NCI-H748 (cell line): ENCODE measurements at regions not wholly inside any gene's neighbourhood (a gene's known extent, or its start where the extent isn't known, plus 50 kb on each side); places are given as distances from the start of the nearest gene placed in this dataset.

Experiments used
- DNase-seq: peaks from one replicate; lab custom pipeline; 2025; ENCODE audit not compliant: unreplicated experiment; lab: John Stamatoyannopoulos, UW

GRCh38 chr9:81394881-81395675 is 294.3 kb downstream of the TLE1 start:
- DNase-seq = no peak

GRCh38 chr9:81393985-81394811 is 295.1 kb downstream of the TLE1 start:
- no peak for DNase-seq

GRCh38 chr9:81391457-81391825 is 297.9 kb downstream of the TLE1 start:
- no peak for DNase-seq

- no peak for DNase-seq
These were observed 298.4 kb downstream of the TLE1 start for GRCh38 chr9:81390792-81391456.

- DNase-seq = no peak
These were observed 299.8 kb downstream of the TLE1 start for GRCh38 chr9:81389569-81389993.

GRCh38 chr9:81388831-81389230 is 300.5 kb downstream of the TLE1 start:
- DNase-seq = no peak

GRCh38 chr9:81387360-81388106 is 301.8 kb downstream of the TLE1 start:
- peak; percentile 19 for DNase-seq

- DNase-seq = peak; percentile 31
These were observed 304.4 kb downstream of the TLE1 start for GRCh38 chr9:81384911-81385310.

- DNase-seq = no peak
These were observed 307.1 kb downstream of the TLE1 start for GRCh38 chr9:81382281-81382680.

GRCh38 chr9:81381694-81382093 is 307.7 kb downstream of the TLE1 start:
- no peak for DNase-seq

- DNase-seq = no peak
These were observed 308.6 kb downstream of the TLE1 start for GRCh38 chr9:81380504-81381359.

GRCh38 chr9:81379655-81380054 is 309.7 kb downstream of the TLE1 start:
- no peak for DNase-seq

GRCh38 chr9:81377921-81378320 is 311.4 kb downstream of the TLE1 start:
- DNase-seq = no peak

GRCh38 chr9:81377320-81377719 is 312.0 kb downstream of the TLE1 start:
- peak; percentile 86 for DNase-seq

GRCh38 chr9:81375187-81376100 is 313.9 kb downstream of the TLE1 start:
- DNase-seq = no peak

GRCh38 chr9:81374459-81375186 is 314.7 kb downstream of the TLE1 start:
- no peak for DNase-seq

GRCh38 chr9:81373294-81373693 is 316.1 kb downstream of the TLE1 start:
- DNase-seq = no peak

GRCh38 chr9:81372628-81373191 is 316.6 kb downstream of the TLE1 start:
- DNase-seq = no peak
